Stomach smooth muscle (tissue), 2 donors: ENCODE measurements at regions not wholly inside any gene's neighbourhood (a gene's known extent, or its start where the extent isn't known, plus 50 kb on each side); places are given as distances from the start of the nearest gene placed in this dataset.

Source experiments
- H3K27ac ChIP-seq: one replicate; pipeline ENCODE4 v1.7.0; 2013; ENCODE audit warnings: mild to moderate bottlenecking, low read length, inconsistent platforms
- H3K27me3 ChIP-seq, 2 donors: one replicate each; pipeline ENCODE4 v1.7.0; 2013; ENCODE audit warnings: low read length in 2 of 2; ENCODE audit not compliant: insufficient read depth in 2 of 2, control insufficient read depth in 1 of 2
- H3K36me3 ChIP-seq, 2 donors: one replicate each; pipeline ENCODE4 v1.7.0; 2013; ENCODE audit warnings: low read length in 2 of 2; ENCODE audit not compliant: control insufficient read depth in 2 of 2, insufficient read depth in 2 of 2
- H3K4me1 ChIP-seq: one replicate; pipeline ENCODE4 v1.7.0; 2013; ENCODE audit warnings: low read length; ENCODE audit not compliant: control insufficient read depth, insufficient read depth
- H3K4me3 ChIP-seq, 2 donors: one replicate each; pipeline ENCODE4 v1.7.0; 2013; ENCODE audit warnings: low read length in 2 of 2
- H3K9ac ChIP-seq, 2 donors: one replicate each; pipeline ENCODE4 v1.7.0; 2013; ENCODE audit warnings: low read length in 2 of 2, mild to moderate bottlenecking in 1 of 2
- H3K9me3 ChIP-seq, 2 donors: one replicate each; pipeline ENCODE4 v1.7.0; 2013; ENCODE audit warnings: low read length in 2 of 2; ENCODE audit not compliant: control insufficient read depth in 2 of 2
- donor health status: healthy.
- donor health status: Pancreatic carcinoma.

GRCh38 chr3:18237251-18238005 is 187.7 kb downstream of the SATB1 start:
- no peaks in the 10 kb centered on the region for H3K27me3 ChIP-seq
- no peak overlapping the region for H3K27ac ChIP-seq
- no peaks in the 10 kb centered on the region for H3K9me3 ChIP-seq
- no peak overlapping the region for H3K9ac ChIP-seq
- no peaks in the 10 kb centered on the region for H3K36me3 ChIP-seq
- H3K4me1 ChIP-seq = no peaks in the 10 kb centered on the region
- no peak overlapping the region for H3K4me3 ChIP-seq

DNA sequence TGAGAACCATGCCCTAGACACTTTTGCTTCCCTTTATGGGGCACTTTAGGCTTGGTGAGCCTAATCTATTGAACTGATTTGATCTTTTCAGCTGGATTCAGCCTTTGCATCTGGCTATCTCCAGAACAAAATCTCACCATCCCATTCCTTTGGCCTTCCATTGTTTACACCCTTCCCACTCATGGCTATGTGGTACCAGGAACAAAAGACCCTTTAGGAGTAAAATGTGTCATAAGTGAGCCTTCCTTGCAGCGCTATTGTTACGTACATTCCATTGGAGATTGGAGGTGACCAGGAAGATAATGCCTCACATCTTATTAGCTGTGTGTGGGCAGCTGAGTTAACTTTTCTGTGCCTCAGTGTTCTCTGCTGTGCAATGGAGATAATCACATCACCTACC is 188.4 kb downstream of the SATB1 start:
- Histone ChIP-seq H3K4me1 (no peaks in the 10 kb centered on the region), H3K4me3 (no peak overlapping the region), H3K27me3 (no peaks in the 10 kb centered on the region), H3K27ac (no peak overlapping the region), H3K9me3 (no peaks in the 10 kb centered on the region), H3K9ac (no peak overlapping the region), H3K36me3 (no peaks in the 10 kb centered on the region)

DNA sequence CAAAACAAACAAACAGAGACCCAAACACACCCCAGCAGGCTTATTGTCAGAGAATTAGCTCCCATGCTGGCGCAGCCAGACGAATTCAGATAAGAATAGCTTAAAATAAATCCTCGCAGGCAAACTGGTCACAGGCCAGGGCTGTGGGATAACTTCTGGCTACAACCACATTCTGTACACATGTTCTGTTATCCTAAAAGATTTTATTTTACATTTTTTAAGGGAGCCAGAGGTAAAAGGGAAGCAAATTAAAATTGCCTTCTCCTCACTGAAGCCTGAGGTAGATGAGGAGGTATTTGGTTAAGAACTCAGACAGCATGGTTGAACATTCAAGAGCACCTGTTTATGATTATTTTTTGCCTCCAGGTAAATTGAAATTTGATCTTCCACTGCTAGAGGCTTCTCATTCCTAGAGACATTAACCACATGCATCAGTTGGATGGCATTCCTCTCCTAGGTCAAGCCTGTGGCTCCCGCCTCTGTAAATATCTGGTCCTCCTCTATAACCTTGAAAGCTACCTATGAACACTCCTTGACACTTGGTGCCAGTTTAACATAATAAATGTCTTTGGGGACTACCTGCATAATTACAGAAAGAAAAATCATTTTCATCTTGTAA is 190.3 kb downstream of the SATB1 start:
- no peaks in the 10 kb centered on the region for H3K9me3 ChIP-seq
- H3K4me1 ChIP-seq = no peaks in the 10 kb centered on the region
- H3K9ac ChIP-seq = no peak overlapping the region
- no peaks in the 10 kb centered on the region for H3K27me3 ChIP-seq
- no peak overlapping the region for H3K27ac ChIP-seq
- no peak overlapping the region for H3K4me3 ChIP-seq
- no peaks in the 10 kb centered on the region for H3K36me3 ChIP-seq

DNA sequence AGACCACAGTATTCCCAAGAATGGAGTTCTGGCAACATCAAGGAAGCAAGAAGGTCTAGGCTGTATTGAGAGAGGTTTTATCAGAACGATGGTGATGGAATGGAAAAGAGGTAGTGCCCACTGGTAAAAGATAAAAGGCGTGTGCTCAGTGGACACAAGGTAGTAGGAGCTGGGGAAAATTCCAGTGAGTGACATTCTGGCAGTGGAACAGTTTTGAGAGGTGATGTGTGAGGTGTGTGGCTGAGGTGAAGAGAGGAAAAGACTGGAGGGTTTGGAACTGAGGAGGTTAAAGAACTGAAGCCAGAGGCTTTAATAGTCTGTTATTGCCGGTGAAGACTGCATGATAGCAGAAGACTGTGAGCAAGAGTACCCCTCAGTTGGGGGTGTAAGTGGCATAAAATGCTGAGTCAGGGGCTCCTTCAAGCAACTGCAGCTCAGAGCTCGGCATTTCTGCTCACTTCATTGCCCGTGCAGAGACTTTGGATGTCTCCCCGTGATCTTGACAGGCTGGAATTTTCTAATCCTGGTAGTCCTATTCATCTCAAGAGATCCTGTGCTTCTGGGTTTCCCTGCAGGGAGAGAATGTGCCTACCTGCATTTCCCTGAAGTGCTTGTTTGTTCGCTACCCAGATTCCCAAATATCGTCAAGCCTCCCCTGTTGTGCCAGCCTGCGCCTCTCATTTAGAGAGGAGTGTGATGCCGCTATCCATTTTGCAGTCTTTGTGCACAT is 191.0 kb downstream of the SATB1 start:
- no peaks in the 10 kb centered on the region for H3K4me1 ChIP-seq
- no peaks in the 10 kb centered on the region for H3K36me3 ChIP-seq
- no peaks in the 10 kb centered on the region for H3K9me3 ChIP-seq
- H3K27me3 ChIP-seq = no peaks in the 10 kb centered on the region
- no peak overlapping the region for H3K9ac ChIP-seq
- H3K27ac ChIP-seq = no peak overlapping the region
- no peak overlapping the region for H3K4me3 ChIP-seq

DNA sequence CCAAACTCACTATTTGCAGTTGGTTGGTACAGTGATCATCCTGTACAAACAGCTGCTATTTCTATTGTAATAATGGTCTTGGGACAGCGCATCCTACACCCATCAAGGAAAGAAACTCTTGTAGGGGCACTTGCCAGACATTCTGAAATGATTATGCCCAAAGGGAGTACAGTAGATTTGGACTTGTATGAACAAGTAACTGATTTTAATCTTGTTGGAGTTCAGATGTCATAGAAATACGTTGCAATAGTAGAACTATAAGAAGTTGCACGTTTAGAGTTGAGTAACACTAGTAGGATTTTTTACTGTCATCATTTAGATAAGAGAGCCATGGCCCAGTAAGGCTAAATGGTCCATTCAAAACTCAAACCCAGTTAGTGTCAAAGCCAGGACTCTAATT is 192.8 kb downstream of the SATB1 start:
- Histone ChIP-seq H3K27me3 (no peaks in the 10 kb centered on the region), H3K36me3 (no peaks in the 10 kb centered on the region), H3K4me1 (no peaks in the 10 kb centered on the region), H3K4me3 (no peak overlapping the region), H3K9ac (no peak overlapping the region), H3K27ac (no peak overlapping the region), H3K9me3 (no peaks in the 10 kb centered on the region)

DNA sequence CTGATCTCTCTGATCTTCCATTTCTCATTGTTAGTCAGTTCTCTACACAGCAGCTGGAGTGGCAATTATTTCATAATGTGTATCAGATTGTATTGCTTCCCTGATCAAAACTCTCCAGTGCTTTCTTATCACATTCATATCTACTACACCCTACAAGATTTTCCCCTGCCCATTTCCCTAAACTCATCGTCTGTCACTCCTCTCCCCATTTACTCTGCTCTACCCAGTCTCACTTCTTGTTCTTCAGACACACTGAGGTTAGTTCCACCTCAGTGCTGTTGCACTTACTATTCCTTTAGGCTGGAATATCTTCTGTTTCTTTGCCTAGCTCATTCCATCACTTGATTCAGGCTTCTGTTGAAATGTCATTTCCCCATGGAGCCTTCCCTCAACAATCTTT is 197.1 kb downstream of the SATB1 start:
- H3K27ac ChIP-seq = no peak overlapping the region
- no peaks in the 10 kb centered on the region for H3K27me3 ChIP-seq
- H3K36me3 ChIP-seq = no peaks in the 10 kb centered on the region
- H3K4me3 ChIP-seq = no peak overlapping the region
- H3K9me3 ChIP-seq = no peaks in the 10 kb centered on the region
- H3K9ac ChIP-seq = no peak overlapping the region
- no peaks in the 10 kb centered on the region for H3K4me1 ChIP-seq

DNA sequence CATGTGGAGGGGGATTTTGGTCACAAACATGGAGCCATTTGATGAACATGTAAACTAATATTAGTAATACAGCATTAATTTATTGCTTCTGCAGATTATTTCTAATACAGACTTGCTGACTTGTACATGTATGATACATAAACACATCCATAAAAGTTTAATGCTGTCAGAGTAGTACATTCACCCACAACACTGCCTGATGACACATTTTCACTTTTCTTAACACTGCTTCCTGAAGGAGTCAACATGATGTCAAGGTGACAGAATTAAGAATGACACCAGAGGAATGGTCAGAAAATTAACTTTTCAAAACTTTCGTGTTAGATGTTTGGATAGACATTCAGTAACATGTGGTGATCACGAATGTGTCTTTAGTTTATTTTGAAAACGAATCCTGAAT is 199.4 kb downstream of the SATB1 start:
- no peak overlapping the region for H3K27ac ChIP-seq
- no peaks in the 10 kb centered on the region for H3K9me3 ChIP-seq
- no peak overlapping the region for H3K9ac ChIP-seq
- no peaks in the 10 kb centered on the region for H3K27me3 ChIP-seq
- no peaks in the 10 kb centered on the region for H3K4me1 ChIP-seq
- no peaks in the 10 kb centered on the region for H3K36me3 ChIP-seq
- no peak overlapping the region for H3K4me3 ChIP-seq

DNA sequence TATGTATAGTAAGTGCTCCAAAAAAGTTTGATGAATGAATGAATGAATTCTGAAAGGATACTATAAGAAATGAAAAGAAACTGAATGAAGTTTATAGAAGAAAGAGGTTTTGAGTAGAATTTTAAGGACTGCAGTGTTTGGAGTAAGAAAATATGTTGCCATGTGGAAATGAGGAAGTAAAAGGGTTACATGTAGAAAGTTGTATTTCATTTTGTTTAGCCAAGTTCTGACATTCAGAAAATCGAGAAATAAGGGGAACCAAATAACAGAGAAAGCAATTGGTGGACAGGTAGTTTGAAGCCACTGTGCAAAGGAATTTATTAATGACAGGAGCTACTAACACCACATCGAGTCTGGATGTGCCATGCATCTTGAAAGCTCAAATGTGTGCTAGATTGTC is 200.7 kb downstream of the SATB1 start:
- Histone ChIP-seq H3K9ac (no peak overlapping the region), H3K36me3 (no peaks in the 10 kb centered on the region), H3K9me3 (no peaks in the 10 kb centered on the region), H3K27ac (no peak overlapping the region), H3K27me3 (no peaks in the 10 kb centered on the region), H3K4me1 (no peaks in the 10 kb centered on the region), H3K4me3 (no peak overlapping the region)

DNA sequence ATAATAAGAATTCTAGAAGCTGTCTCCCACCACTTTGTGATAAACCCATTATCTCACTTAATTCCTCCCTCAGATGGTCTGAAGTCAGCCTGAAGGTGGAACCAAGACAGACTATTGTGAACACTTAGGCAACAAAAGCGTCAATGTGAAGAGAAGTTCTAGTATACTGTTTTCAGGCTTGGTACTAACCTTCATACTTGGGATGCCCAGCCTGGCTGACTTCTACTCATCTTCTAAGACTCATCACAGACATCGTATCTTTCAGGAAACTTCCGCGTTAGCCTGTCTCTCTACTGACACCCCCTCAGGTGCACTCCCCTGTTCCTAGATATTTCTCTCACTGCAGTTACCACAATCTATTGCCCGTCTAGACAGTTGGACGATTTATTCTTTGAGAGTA is 201.2 kb downstream of the SATB1 start:
- Histone ChIP-seq H3K9ac (no peak overlapping the region), H3K4me3 (no peak overlapping the region), H3K4me1 (no peaks in the 10 kb centered on the region), H3K27me3 (no peaks in the 10 kb centered on the region), H3K36me3 (no peaks in the 10 kb centered on the region), H3K27ac (no peak overlapping the region), H3K9me3 (no peaks in the 10 kb centered on the region)

DNA sequence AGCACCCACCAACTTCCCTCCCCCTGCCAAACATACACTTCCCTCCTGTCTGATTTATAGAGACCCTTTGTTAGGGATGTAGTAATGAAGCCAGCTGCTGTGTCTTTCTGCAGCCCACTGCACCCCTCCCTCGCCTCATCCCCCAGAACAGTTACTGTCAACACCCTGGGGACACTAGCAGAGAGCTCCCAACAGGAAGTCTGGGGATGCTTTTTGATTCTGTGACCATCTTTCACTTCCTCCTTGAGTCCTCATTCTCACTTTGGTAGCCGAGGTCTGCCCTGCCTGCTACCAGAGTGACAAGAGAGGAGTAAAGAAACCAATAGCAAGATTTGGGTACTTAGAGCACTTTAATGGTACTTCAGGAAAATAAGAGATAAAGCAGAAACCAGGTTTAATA is 201.6 kb downstream of the SATB1 start:
- Histone ChIP-seq H3K4me1 (no peaks in the 10 kb centered on the region), H3K27me3 (no peaks in the 10 kb centered on the region), H3K9me3 (no peaks in the 10 kb centered on the region), H3K4me3 (no peak overlapping the region), H3K36me3 (no peaks in the 10 kb centered on the region), H3K9ac (no peak overlapping the region), H3K27ac (no peak overlapping the region)

DNA sequence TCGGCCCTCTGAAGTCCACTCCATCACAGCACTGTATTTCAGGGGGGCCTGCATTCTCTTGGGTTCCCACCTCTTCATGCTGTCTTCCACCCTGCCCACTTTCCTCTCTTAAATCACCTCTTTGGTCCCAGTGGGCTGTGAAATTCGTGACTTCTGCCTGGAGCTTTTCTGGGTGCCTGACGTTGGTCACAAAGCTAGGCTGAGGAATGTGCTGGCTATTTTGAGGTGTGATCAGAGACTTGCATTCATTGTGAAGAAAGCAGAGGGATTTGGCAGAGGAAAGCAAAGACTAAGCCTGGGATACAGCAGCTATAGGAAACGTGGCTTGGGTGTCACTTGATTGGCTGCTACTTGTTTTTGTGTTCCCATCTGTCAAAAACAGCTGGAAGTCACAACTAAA is 202.5 kb downstream of the SATB1 start:
- no peaks in the 10 kb centered on the region for H3K36me3 ChIP-seq
- H3K9ac ChIP-seq = no peak overlapping the region
- no peaks in the 10 kb centered on the region for H3K9me3 ChIP-seq
- H3K27me3 ChIP-seq = no peaks in the 10 kb centered on the region
- no peak overlapping the region for H3K4me3 ChIP-seq
- H3K27ac ChIP-seq = no peak overlapping the region
- no peaks in the 10 kb centered on the region for H3K4me1 ChIP-seq
